ENCODE measurements at regions not wholly inside any gene's neighbourhood (a gene's known extent, or its start where the extent isn't known, plus 50 kb on each side); places are given as distances from the start of the nearest gene placed in this dataset.
"Not testable (repeated sequence)": the region's sequence is repeated elsewhere in the genome, so short reads cannot be mapped to it uniquely, and the experiment has no call there.

DNA sequence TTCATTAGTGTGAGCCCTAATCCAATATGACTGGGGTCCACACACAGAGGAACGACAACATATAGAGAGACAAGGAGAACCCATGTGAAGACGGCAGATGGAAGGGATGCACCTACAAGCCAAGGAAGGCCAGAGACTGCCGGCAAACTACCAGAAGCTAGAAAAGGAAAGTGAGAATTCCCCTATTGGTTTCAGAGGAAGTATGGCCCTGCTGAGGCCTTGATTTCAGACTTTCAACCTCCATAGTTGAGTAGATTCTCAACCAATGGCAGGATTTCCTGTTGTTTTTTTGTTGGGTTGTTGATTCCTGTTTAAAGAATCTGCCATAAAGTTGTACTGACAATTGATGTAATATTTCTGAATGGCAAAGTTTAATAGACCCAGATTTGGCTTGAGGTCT, 241.5 kb downstream of the SATB2 start:
- DNase-seq (ENCODE audit: low read depth in 2 of 2) = no peak

DNA sequence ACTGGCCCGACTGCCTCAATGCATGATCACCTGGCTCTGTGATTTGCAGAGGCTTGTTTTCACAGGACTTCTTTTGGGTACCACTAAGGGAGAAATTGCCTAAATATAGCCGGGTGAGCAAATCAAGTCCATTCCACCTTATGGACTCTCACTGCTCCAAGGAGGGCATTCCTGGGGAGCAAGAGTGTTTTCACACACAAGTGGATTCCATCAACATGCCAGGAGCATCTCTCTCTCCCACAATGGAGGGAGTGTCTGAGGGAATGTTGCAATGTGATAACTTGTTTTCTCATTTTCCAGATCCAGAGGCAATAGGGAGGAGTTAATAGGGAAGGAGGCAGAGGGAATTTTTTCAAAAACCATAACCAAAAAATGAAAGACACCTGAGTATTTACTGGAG, 250.7 kb downstream of the SATB2 start:
- DNase-seq (ENCODE audit: low read depth in 2 of 2) = no peak

DNA sequence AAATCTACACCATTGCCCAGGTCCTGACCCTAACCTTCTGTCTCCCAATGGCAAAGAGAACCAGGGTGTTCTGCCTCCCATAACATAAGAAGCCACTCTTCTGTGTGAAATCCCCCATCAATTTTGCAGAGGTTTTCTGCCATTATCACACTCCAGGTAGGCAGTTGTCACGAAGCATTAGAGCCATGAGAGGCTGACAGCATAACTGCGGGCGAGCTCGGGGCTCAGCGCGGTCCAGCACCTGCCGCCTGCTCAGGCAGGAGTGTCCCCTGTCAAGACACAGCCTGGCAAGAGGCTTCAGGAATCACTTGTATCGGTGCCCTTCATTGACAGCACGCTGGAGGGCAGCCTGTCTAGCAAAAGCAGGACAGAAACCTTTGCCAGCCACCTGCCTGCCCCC, 251.2 kb downstream of the SATB2 start:
- DNase-seq (ENCODE audit: low read depth in 2 of 2) = no peak

DNA sequence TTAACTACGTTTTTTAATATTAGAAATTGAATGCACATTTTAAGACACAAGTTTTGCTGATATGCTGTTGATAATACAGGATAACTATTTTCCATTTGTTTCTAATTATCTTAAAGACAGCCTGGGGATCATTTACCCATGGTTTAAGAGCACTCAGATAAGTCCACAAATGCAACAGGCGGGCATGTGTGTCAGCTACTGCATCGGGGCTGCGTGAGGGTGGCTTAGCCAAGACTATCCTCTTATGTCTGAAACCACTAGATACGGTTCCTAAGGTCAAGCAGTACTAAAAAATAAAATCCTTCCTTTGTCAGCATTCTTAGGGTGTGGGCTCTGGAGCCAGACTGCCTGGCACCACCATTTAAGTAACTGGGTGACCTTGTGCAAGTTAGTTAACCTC, 254.8 kb downstream of the SATB2 start:
- no peak for DNase-seq (ENCODE audit: low read depth in 2 of 2)

DNA sequence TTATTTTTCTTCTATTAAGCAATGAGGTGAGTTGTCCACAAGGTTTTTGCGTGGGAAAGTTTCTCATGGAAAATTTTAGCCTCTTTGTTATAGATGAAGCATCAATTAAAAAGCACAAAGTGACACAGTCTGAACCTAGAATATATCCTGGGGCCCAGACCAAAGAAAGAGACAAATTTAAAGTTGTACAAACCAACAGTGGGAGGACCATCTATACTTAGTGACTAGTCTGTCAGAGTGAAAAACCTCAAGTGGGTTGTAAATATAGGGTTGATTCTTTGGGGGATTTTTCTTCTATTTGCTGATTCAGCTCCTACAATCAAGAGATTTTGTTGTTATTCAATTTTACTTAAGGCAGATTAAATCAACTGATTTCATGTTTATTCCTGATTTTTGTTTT, 256.2 kb downstream of the SATB2 start:
- no peak for DNase-seq (ENCODE audit: low read depth in 2 of 2)

DNA sequence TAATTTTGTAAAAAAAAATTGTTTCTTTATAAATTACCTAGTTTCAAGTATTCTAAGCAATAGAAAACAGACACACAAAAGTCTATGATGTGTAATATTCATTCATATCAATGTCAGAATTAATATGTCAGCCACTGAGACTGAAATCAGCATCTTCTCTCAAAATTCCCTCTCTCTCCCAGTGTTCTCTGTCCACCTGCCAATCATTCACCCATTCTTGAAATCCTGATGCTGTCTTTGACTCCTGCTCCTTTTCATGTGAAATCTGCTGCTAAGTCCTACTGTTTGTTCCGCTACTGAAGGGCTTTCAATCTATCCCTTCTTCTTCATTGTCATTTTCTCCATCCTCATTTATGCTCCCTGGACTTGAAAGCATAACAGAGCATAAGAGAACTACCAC, 257.9 kb downstream of the SATB2 start:
- no peak for DNase-seq (ENCODE audit: low read depth in 2 of 2)

DNA sequence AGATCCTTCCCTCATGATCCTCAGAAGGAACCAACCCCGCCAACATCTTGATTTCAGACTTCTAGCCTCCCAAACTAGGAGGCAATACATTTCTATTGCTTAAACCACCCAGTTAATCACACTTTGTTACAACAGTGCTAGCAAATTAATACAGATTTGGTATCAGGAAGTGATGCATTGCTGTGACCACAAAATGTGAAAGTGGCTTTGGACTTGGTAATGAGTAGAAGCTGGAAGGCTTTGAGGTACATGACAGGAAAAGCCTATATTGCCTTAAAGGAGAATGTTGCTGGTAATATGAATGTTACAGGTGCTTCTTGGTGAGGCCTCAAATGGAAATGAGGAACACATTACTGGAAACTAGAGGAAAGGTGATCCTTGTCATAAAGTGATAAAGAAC, 260.3 kb downstream of the SATB2 start:
- DNase-seq (ENCODE audit: low read depth in 2 of 2) = no peak

DNA sequence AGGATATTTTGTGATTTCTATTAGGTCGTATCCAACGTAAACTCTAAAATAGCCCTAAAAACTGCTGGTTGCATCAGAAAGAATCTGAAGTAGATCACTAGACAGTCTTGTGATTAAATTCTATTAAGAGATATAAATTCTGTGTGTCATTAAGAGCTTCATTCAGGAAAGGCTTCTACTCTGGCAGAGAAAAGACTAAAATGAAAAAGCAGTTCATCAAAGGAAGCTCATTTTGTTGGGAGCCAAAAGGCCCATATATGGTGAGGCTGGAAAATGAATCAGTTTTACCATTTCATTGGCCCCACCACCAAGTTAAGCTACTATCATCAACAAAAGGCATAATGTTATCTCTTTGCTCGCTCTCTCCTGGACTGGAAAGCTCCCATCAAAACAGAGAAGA, 261.1 kb downstream of the SATB2 start:
- no peak for DNase-seq (ENCODE audit: low read depth in 2 of 2)

DNA sequence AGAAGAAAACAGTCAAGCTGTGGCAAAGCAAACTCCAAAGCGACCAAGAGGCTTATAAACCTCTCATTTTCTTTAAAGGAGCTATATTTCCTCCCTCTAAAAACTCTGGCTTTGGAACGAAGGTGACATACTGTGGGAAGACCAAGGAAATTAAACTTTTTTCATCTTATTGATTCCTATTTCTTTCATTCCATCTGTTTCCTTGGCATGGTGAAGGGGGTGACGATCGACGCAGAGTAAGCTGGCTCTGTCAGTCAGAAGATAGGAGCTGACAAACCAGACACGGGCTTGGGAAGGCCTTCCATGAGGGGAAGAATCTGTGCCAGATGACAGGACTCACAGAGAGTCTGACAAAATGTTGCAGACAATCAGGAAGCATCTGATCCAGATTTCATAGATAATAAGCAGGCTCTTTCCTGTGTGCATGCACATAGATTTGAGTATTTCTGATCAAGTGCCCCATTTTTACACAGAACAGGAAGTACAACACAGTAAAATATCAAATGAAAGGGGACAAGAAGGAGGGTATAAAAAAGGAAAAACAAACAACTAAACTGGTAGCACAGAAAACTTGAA, 261.7 kb downstream of the SATB2 start:
- DNase-seq (ENCODE audit: low read depth in 2 of 2) = no peak

DNA sequence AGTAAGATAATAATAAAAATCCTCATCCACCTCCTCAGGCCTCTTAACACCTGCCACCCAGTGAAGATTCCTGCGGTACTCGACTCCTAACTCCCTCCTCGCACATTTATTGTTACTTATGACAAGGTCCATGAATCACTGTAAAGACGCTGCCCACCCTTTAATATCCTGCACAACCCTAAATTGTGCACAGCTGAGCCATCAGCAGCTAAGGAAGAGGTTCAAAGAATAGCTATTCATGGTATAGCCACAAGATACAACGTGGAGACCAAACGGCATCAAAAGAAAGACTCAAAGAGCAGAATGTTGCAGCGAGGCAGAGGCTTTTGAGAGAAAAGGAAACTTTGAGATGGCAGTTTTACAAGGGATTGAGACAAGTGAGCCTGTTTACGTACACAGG, 266.3 kb downstream of the SATB2 start:
- DNase-seq (ENCODE audit: low read depth in 2 of 2) = no peak

DNA sequence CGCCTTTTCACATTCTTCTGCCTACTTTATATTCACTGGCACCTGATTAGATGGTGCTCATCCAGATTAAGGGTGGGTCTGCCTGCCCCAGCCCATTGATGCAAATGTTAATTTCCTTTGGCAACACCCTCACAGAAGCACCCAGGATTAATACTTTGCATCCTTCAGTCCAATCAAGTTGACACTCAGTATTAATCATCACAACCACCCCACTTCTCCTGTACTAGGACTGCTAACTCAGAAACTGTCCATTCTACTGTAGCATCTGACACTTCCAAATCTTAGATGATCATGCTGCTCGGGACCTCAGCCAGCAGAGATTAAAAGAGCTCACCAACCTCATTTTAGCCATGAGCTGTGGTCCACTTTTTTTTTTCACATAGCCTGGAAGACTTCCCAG, 268.5 kb downstream of the SATB2 start:
- DNase-seq (ENCODE audit: low read depth in 2 of 2) = no peak

DNA sequence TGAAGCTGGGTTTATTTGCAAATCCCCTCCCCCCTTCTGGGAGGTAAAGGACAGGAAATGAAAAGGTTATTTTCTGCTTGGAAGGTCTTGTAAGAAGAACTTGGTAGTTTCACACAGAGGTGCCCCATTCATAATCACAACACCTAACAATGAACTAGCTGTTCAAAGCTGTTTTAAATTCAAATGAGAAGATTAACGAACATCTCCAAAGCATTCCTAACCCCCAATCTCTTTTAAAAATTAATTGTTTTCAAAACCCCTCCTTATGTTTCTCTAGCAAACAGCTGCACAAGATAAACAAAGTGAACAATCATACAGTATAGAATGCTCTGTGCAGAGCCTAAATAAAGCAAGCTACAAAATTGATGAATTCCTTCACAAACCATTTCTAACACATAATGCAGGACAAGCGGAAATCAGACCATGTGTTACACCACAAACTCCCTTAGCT, 271.4 kb downstream of the SATB2 start:
- DNase-seq (ENCODE audit: low read depth in 2 of 2) = no peak

DNA sequence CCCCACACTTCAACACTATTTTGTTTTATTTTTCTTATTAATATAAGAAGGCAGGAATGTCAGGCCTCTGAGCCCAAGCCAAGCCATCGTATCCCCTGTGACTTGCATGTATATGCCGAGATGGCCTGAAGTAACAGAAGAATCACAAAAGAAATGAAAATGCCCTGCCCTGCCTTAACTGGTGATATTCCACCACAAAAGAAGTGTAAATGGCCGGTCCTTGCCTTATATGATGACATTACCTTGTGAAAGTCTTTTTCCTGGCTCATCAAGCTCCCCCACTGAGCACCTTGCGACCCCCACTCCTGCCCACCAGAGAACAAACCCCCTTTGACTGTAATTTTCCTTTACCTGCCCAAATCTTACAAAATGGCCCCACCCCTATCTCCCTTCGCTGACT, 272.6 kb downstream of the SATB2 start:
- not testable (repeated sequence) for DNase-seq (ENCODE audit: low read depth in 2 of 2)

DNA sequence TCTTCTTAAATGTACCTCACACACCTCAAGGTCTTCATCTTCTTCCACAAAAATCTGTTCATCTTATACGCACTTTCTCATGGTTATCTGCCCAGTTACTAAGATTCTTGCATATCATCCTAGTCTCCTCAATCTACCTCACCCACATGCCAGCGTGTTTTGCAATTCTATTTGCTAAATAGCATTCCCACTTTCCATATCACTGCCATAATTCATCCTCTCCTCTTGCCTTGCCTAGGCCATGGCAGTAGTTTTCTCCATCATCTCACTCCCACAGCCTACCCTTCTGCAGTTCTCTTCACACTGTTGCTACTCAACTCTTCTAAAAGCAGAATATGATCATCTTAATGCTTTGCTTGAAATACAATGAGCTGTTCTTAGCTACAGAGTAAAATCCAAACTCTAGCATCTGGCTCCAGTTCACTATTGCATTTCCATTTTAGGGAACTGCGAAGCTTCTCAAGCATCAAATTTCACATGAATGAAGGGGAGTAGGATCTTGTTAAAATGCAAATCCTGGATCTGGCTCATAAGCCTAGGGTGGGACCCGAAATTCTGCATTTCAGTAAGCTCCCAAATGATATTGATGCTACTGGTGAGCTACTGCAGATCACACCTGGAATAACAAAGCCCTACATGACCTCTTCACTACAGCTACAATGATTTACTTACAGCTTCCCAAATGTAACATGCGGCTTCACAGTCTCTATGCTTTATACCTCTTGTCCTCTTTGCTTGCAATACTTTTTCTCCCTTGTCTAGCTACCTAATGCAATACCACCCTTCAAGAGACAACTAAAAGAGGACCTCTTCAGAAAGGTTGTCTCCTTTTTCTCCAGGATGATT, 293.9 kb downstream of the SATB2 start:
- DNase-seq (ENCODE audit: low read depth in 2 of 2) = no peak

DNA sequence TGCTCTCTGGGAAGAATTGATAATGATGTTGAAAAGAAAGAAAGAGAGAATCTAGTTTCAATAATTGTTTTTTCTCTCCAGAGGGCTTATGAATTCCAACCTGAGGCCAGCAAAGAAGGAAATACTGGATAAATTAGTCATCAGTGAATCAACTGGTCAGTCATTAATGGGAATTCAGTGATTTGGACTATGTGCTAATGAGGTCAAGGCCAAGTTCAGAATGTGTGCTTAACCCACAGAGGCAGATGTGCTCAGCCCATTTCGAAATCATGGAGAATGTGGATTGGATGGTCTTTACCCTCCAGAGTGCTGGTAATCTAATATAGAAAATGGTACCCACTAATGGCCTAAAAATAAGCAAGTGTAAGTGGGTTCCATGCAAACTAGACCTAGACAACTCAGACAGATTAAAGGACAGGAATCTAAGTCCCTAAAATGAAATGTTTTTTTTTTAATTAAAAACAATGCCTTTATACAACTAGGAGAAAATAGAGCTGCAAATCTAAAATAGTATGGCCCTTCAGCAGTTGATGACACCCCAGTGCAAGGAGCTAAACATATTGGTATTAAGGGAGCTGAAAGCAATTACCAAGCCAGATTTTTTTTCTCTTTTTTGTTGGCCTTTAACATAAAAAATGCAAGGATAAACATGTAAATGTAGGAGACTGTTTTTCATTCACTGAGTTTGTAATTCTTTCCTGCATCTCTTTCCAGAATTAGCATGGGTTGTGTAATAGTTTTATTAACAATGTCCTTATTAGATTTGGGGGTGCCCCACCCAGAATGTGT, 296.9 kb downstream of the SATB2 start:
- DNase-seq (ENCODE audit: low read depth in 2 of 2) = no peak

DNA sequence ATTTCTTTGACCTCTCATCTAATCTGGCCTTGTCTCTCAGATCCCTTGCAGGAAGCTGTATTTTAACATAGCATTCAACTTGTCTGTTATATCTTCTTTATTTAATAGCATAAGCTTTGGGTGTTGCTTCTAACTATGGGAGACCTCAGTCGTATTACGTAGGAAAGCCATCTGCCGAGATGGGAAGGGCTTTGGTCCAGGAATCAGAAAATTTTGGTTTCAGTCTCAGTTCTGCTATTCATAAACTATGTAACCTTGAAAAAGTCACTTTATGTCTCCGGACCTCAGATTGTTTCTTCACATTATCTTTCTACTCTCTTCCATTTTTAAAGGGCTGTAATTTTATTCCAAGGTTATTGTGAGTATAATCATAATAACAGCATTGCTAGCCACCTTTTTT, 297.7 kb downstream of the SATB2 start:
- DNase-seq (ENCODE audit: low read depth in 2 of 2) = no peak

DNA sequence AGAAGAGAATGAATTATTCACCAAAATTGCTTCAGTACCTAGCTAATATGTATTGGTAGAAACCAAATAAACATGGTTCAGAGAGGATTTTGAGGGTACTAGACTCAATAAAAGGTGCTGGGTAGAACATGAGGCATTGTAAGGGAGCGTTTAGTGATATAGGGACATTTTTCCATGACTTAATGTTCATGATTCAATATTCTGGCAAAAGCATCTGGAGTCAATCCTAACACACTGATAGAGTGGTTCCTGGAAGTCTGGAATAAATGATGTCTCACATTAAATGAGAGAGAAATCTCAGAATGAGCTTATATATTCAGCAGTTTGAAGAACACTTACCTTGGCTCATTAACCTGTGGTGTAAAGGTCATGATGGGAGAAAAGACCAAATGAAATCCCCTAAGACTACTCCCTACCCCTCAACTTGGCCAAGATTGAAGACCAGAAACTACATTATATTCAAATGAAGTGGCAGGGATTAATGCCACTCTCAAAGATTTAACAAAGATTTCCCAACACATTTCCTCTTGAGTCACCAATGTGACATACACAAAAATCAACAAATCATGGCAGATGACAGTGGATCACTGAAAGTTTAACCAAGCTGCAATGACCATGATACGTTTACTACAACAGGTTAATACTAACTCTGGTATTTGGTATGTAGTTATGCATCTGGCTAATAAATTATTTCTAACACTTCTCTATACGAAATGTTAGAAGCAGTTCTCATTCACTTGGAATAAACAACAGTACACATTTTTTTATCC, 309.5 kb downstream of the SATB2 start:
- no peak for DNase-seq (ENCODE audit: low read depth in 2 of 2)

DNA sequence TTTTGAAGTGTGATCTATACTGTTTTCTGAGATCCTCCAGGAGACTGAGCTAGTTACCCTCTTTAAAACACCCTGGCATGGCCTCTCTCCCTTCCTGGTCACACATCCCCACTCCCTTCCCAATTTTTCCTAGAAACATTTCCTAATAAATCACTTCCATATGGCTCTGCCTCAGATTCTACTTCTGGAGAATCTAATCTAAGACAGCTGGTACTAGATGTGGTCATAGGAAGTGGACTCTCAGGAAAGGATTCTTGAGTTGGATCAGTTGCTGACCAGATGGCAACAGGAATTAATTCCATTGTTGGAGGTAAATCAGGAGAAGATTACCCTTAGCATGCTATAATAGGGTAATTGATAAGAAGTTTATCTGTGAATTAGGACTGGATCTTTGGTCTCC, 310.5 kb downstream of the SATB2 start:
- no peak for DNase-seq (ENCODE audit: low read depth in 2 of 2)

DNA sequence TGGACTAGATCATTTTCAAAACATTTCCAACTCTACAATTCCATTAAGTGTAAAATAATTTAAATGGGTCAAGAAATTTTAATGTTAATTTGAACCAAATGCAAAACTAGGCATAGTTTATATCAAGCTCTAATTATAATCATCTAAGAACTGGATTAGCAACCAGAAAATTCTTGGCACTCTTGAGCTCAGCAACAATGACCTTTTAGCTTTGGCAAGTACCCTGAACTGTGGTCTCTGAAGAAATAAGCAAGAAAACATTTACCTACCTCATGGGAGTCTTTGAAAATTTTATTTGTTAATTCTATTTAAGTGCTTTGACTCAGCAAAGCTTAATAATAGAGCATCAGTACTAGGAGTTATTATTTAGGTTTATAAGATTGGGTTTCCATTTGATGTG, 313.2 kb downstream of the SATB2 start:
- DNase-seq (ENCODE audit: low read depth in 2 of 2) = no peak

DNA sequence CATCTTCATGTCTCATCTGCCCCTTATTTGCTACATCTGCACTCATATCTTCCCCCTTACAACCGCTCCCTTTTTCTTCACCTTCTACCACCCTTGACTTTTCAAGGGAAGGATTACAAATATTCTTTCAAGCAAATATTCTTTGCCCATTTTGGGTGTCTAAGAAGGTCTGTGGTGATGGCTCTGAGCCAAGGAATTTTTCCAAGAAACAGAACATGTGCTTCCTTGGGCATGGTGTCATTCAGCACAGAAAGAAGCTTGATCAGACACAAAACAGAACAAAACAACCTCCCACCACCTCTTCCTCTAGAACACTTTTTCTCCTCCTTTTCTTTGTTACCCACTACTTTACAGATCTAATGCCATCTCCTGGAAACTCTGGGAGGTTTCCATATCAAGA, 313.7 kb downstream of the SATB2 start:
- DNase-seq (ENCODE audit: low read depth in 2 of 2) = no peak

DNA sequence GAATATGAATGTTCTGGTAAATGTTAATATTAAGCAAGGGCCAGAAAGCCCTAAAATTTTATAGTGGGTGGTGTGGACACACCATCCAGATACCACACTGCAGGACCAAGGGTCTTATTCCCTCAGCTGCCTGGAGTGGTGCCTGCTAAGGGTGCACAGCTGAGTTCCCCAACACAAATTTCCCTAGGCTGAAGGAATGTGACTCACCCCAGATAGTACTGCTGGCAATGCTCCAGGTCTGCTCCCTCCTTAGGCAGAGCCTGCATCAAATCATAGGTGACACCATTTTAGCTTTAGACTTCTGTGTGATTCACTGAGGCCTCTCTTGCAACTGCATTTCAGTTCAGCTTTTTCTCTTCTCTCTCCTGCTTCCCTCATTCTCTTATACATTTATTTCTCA, 321.1 kb downstream of the SATB2 start:
- no peak for DNase-seq (ENCODE audit: low read depth in 2 of 2)

DNA sequence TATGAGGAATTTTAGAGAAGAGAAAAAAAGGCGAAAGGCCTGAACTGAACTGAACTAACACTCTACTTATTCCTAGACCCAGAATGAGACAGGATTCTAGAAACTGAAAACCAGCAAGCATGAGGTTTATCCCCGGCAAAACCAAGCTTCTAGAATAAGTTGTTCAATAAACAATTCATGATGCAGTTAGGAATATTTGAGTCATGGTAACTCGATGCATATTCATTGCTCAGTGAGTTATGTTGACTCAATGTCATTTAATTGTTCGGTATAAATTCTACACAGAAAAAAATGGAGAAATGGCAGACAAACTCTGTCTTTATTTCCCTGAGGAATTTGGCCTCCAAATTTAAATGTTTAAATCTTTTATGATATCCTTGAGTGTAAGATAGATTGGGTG, 321.5 kb downstream of the SATB2 start:
- DNase-seq (ENCODE audit: low read depth in 2 of 2) = no peak
